Liver (tissue), 8 donors: ENCODE measurements at regions not wholly inside any gene's neighbourhood (a gene's known extent, or its start where the extent isn't known, plus 50 kb on each side); places are given as distances from the start of the nearest gene placed in this dataset.

Experiments used
- DNase-seq: peaks from one replicate; pipeline ENCODE4 v3.0.0-alpha.2; 2017; ENCODE audit warnings: low spot score
- H3K27ac ChIP-seq, 2 donors: one replicate each; pipeline ENCODE4 v1.7.0; 2013; ENCODE audit warnings: inconsistent platforms in 2 of 2, low read length in 2 of 2, control low read depth in 1 of 2, low read depth in 1 of 2, mild to moderate bottlenecking in 1 of 2
- H3K27me3 ChIP-seq, 4 donors: one replicate each; pipeline versions ENCODE4 v1.6.1 to v1.7.0; 2013; ENCODE audit warnings: low read length in 3 of 4, inconsistent platforms in 1 of 4, mild to moderate bottlenecking in 1 of 4, moderate library complexity in 1 of 4; ENCODE audit not compliant: control insufficient read depth in 4 of 4, insufficient read depth in 4 of 4
- H3K36me3 ChIP-seq, 4 donors: one replicate each; pipeline versions ENCODE4 v1.6.1 to v1.7.0; 2013; ENCODE audit warnings: low read length in 3 of 4, mild to moderate bottlenecking in 3 of 4, low read depth in 1 of 4, moderate library complexity in 1 of 4; ENCODE audit not compliant: control insufficient read depth in 4 of 4, insufficient read depth in 3 of 4
- H3K4me1 ChIP-seq, 4 donors: one replicate each; pipeline versions ENCODE4 v1.6.1 to v1.7.0; 2013; ENCODE audit warnings: low read length in 3 of 4, mild to moderate bottlenecking in 3 of 4, moderate library complexity in 1 of 4; ENCODE audit not compliant: control insufficient read depth in 4 of 4, insufficient read depth in 4 of 4
- H3K4me3 ChIP-seq, 3 donors: one replicate each; pipeline versions ENCODE4 v1.6.1 to v1.7.0; 2013; ENCODE audit warnings: low read length in 3 of 3, control low read depth in 1 of 3, low read depth in 1 of 3, mild to moderate bottlenecking in 1 of 3
- H3K9ac ChIP-seq, 2 donors: one replicate each; pipeline ENCODE4 v1.7.0; 2013; ENCODE audit warnings: low read length in 2 of 2, mild to moderate bottlenecking in 2 of 2, moderate library complexity in 2 of 2, control low read depth in 1 of 2, low read depth in 1 of 2
- H3K9me3 ChIP-seq, 4 donors: one replicate each; pipeline versions ENCODE4 v1.6.1 to v1.7.0; 2013; ENCODE audit warnings: low read length in 3 of 4; ENCODE audit not compliant: control insufficient read depth in 4 of 4
- CTCF ChIP-seq: fragments of 150-350 bp; IDR thresholded peaks from 2 replicates; pipeline ENCODE4 v1.5.1; 2017; ENCODE audit warnings: improper control_type of control experiment, low read depth, low read length; ENCODE audit not compliant: missing input control
- EGR1 ChIP-seq, 2 donors: IDR thresholded peaks; 2 replicates each; pipeline ENCODE4 v1.6.1; 2016 to 2018; ENCODE audit warnings: antibody characterized with exemption in 2 of 2, low read depth in 2 of 2
- FOXA1 ChIP-seq: IDR thresholded peaks from 2 replicates; pipeline ENCODE4 v1.6.1; 2016; ENCODE audit warnings: antibody characterized with exemption
- FOXA2 ChIP-seq: IDR thresholded peaks from 2 replicates; pipeline ENCODE4 v1.6.1; 2016; ENCODE audit warnings: antibody characterized with exemption
- GABPA ChIP-seq, 2 donors: IDR thresholded peaks in 1 of 2; conservative IDR thresholded peaks in 1 of 2; 2 replicates each; pipeline ENCODE4 v1.6.1; 2016; ENCODE audit warnings: antibody characterized with exemption in 2 of 2, mild to moderate bottlenecking in 1 of 2, moderate library complexity in 1 of 2
- HNF4A ChIP-seq, 2 donors: conservative IDR thresholded peaks; 2 replicates each; pipeline ENCODE4 v1.6.1; 2016; ENCODE audit warnings: antibody characterized with exemption in 2 of 2, mild to moderate bottlenecking in 2 of 2
- HNF4G ChIP-seq: IDR thresholded peaks from 2 replicates; pipeline ENCODE4 v1.6.1; 2016; ENCODE audit warnings: antibody characterized with exemption
- JUND ChIP-seq, 2 donors: IDR thresholded peaks; 2 replicates each; pipeline ENCODE4 v1.6.1; 2016; ENCODE audit warnings: antibody characterized with exemption in 2 of 2
- MAX ChIP-seq: IDR thresholded peaks from 2 replicates; pipeline ENCODE4 v1.6.1; 2016; ENCODE audit warnings: antibody characterized with exemption
- NR2F2 ChIP-seq: IDR thresholded peaks from 2 replicates; pipeline ENCODE4 v1.6.1; 2016; ENCODE audit warnings: antibody characterized with exemption
- RAD21 ChIP-seq, 2 donors: IDR thresholded peaks; 2 replicates each; pipeline ENCODE4 v1.6.1; 2016; ENCODE audit warnings: antibody characterized with exemption in 2 of 2, mild to moderate bottlenecking in 2 of 2
- REST ChIP-seq: IDR thresholded peaks from 2 replicates; pipeline ENCODE4 v1.6.1; 2016; ENCODE audit warnings: antibody characterized with exemption, mild to moderate bottlenecking
- RXRA ChIP-seq, 2 donors: IDR thresholded peaks; 2 replicates each; pipeline ENCODE4 v1.6.1; 2017 to 2018; ENCODE audit warnings: antibody characterized with exemption in 2 of 2, mild to moderate bottlenecking in 1 of 2
- SP1 ChIP-seq: IDR thresholded peaks from 2 replicates; pipeline ENCODE4 v1.6.1; 2018; ENCODE audit warnings: antibody characterized with exemption, mild to moderate bottlenecking
- TAF1 ChIP-seq: conservative IDR thresholded peaks from 2 replicates; pipeline ENCODE4 v1.6.1; 2016; ENCODE audit warnings: antibody characterized with exemption, mild to moderate bottlenecking
- YY1 ChIP-seq: IDR thresholded peaks from 2 replicates; pipeline ENCODE4 v1.6.1; 2016; ENCODE audit warnings: antibody characterized with exemption, mild to moderate bottlenecking
- ZBTB33 ChIP-seq: IDR thresholded peaks from 2 replicates; pipeline ENCODE4 v1.6.1; 2016; ENCODE audit warnings: antibody characterized with exemption
- WGBS: extraction: QIAGEN DNeasy Blood & Tissue Kit; methylation state at CpG from one replicate; pipeline ENCODE4 v1.1.7; 2013; 5-methylcytosine and 5-hydroxymethylcytosine counted together
- donor health status: healthy.
- donor health status: healthy.
- donor health status: healthy.
- donor health status: healthy.
- donor health status: healthy.

GRCh38 chr11:113577356-113578032 is 102.3 kb upstream of the DRD2 start:
- Histone ChIP-seq H3K36me3 (no peaks in the 10 kb centered on the region), H3K4me1 (no peaks in the 10 kb centered on the region), H3K9me3 (no peaks in the 10 kb centered on the region), H3K4me3 (no peak overlapping the region), H3K27ac (no peak overlapping the region), H3K9ac (no peak overlapping the region), H3K27me3 (no peaks in the 10 kb centered on the region)
- TF ChIP-seq NR2F2: no peak
- no peak for TF ChIP-seq HNF4A (conservative IDR thresholded peaks at IDR 0.05)
- 64% methylated on average over 6 of the region's 6 CpGs for WGBS
- DNase-seq: no peak

- no peak overlapping the region for H3K4me3 ChIP-seq
- H3K27ac ChIP-seq: no peak overlapping the region
- no peaks in the 10 kb centered on the region for H3K36me3 ChIP-seq
- TF ChIP-seq MAX (no peak), RXRA (IDR thresholded peaks at IDR 0.05) (no peak), YY1 (no peak), SP1 (no peak), RAD21 (IDR thresholded peaks at IDR 0.05) (no peak), REST (no peak), EGR1 (IDR thresholded peaks at IDR 0.05; ENCODE audit: low read depth in 2 of 2) (no peak), FOXA2 (no peak), HNF4G (no peak), HNF4A (conservative IDR thresholded peaks at IDR 0.05) (no peak), CTCF (no peak), FOXA1 (no peak), GABPA (IDR thresholded peaks at IDR 0.05 in 1 of 2, conservative IDR thresholded peaks at IDR 0.05 in 1 of 2) (no peak)
- H3K27me3 ChIP-seq: no peaks in the 10 kb centered on the region
- no peaks in the 10 kb centered on the region for H3K4me1 ChIP-seq
- WGBS: 88% methylated on average over 2 of the region's 2 CpGs
- no peaks in the 10 kb centered on the region for H3K9me3 ChIP-seq
- H3K9ac ChIP-seq: no peak overlapping the region
- no peak for DNase-seq
These were observed 99.4 kb upstream of the DRD2 start for GRCh38 chr11:113574586-113574985.

- DNase-seq: no peak
- H3K4me1 ChIP-seq: no peaks in the 10 kb centered on the region
- H3K9me3 ChIP-seq: no peaks in the 10 kb centered on the region
- no peak overlapping the region for H3K27ac ChIP-seq
- no peak overlapping the region for H3K4me3 ChIP-seq
- H3K9ac ChIP-seq: no peak overlapping the region
- WGBS: 93% methylated on average over 4 of the region's 4 CpGs
- TF ChIP-seq ZBTB33 (no peak), FOXA2 (no peak), HNF4G (no peak), SP1 (no peak), HNF4A (conservative IDR thresholded peaks at IDR 0.05) (no peak), TAF1 (no peak), JUND (IDR thresholded peaks at IDR 0.05) (no peak), MAX (no peak), YY1 (no peak)
- H3K36me3 ChIP-seq: no peaks in the 10 kb centered on the region
- H3K27me3 ChIP-seq: no peaks in the 10 kb centered on the region
These were observed 99.0 kb upstream of the DRD2 start for GRCh38 chr11:113574171-113574570.
